T47D (cell line): ENCODE measurements at regions not wholly inside any gene's neighbourhood (a gene's known extent, or its start where the extent isn't known, plus 50 kb on each side); places are given as distances from the start of the nearest gene placed in this dataset.
A peak's percentile ranks its signal among the peaks of the same experiment; 100 is the strongest.

Experiments
- DNase-seq, 2 experiments: peaks; one replicate each; pipeline versions ENCODE4 v3.0.0 to v3.0.0-alpha.2; 2011 to 2012; ENCODE audit warnings: low read depth in 1 of 2, low spot score in 1 of 2
- JUND ChIP-seq: IDR thresholded peaks from 2 replicates; pipeline ENCODE4 v1.6.1; 2012; ENCODE audit warnings: low read depth
- in situ Hi-C: cut with HindIII; loops from 2 replicates; pipeline ENCODE4 v1.10.0; 2016; ENCODE audit warnings: low sequenced_read_pairs, low pct_unique_long_range_greater_than_20kb

DNA sequence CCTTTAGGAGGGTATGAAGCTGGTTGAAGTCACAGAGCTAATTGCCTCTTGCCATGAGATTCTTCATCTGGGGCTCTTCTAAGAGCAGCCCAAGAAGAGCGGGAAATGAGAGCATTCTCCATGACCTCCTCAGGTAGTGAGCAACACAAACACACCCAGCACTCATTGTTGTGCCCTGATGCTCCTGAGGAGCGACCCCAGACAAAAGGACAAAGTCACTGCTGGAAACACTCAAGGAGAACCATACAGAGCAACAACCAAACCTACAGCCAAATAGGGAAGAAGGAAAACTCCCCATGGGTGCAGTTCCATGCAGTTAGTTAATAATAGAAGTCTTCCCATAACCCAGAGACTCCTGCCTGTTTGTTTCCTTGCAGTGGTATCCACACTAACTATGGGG lies 426.0 kb upstream of the CRIM1 start:
- in situ Hi-C loops: no loop called here
- no peak for DNase-seq
- TF ChIP-seq JUND: no peak

DNA sequence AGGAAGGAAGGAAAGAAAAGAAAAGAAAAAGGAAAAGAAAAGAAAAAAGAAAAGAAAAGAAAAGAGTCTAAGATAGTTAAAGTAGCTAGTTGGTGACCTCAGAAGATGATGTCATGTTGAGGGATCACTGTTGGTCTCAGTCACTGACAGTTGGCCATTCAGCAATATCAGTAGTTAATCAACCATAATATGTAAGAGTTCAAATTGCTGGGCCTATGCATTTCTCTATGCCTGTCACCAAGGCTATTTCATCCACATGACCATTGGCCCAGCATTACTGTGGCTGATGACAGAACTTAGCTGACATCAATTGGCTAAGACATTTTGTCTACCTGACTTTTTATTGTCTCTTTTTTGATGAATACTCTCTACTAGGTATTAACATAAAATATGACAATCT lies 435.5 kb upstream of the CRIM1 start:
- DNase-seq: no peak
- in situ Hi-C loops: no loop called here
- TF ChIP-seq JUND: no peak

DNA sequence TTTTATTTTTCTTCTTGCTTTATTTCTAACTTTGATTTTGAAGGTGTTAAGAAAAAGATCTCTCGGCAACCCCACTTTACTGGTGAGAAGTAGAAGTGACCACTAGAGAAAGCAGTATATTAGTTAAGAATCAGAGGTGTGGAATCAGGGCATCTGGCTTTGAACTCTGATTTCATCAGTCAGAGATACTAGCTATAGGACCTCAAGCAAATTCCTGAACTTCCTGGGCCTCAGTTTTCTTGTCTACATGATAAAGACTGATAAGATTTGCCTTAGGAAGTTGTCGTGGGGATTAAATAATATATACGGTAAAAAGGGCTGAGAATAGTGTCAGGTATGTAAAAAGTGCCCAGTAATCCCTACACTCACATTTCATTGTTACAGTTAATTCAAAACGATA lies 440.3 kb upstream of the CRIM1 start:
- no peak for TF ChIP-seq JUND
- in situ Hi-C loops: no loop called here
- DNase-seq: no peak

DNA sequence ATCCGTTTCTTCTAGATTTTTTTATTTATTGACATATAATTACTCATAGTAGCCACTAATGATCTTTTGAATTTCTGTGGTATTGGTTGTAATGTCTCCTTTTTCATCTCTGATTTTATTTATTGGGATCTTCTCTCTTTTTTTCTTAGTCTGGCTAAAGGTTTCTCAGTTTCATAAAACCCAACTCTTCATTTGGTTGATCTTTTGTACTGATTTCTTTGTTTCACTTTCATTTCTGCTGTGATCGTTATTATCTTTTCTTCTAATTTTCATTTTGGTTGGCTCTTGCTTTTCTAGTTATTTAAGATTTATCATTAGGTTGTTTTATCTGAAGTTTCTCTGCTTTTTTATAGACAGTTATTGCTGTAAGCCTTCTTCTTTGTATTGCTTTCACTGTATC lies 463.6 kb upstream of the CRIM1 start:
- in situ Hi-C loops: no loop called here
- no peak for DNase-seq
- TF ChIP-seq JUND: no peak

DNA sequence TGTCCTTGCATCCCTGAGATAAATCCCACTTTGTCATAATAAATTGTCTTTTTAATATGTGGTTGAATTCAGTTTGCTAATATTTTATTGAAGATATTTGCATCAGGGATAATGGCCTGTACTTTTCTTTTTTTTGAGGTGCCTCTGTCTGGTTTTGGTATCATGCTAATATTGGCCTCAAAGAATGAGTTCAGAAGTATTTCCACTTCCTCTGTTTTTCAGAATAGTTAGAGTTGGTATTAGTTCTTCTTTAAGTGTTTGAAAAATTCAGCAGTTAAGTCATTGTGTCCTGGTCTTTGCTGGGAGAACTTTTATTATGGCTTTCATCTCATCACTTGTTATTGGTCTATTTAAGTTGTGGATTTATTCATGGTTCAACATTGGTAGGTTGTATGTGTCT lies 464.1 kb upstream of the CRIM1 start:
- no peak for DNase-seq
- no peak for TF ChIP-seq JUND
- in situ Hi-C loops: no loop called here

DNA sequence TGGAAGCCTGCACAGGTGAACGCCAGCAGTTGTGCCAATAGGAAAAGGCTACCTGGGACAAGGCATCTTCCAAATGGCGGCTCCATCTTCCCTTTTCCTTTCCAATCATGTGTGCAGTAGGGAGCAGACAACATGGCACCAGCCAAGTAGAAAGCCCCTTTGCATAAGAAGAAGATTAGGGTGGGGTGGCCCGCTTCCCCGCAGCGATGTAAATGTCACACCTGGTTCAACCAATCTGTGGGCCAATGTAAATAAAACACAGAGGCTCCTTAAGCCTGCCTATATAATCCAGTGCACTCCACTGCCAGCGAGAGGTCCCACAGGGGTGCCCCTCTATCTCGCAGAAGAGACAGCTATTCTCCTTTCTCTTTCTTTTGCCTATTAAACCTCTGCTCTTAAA lies 468.4 kb upstream of the CRIM1 start:
- no peak for TF ChIP-seq JUND
- in situ Hi-C loops: no loop called here
- no peak for DNase-seq

DNA sequence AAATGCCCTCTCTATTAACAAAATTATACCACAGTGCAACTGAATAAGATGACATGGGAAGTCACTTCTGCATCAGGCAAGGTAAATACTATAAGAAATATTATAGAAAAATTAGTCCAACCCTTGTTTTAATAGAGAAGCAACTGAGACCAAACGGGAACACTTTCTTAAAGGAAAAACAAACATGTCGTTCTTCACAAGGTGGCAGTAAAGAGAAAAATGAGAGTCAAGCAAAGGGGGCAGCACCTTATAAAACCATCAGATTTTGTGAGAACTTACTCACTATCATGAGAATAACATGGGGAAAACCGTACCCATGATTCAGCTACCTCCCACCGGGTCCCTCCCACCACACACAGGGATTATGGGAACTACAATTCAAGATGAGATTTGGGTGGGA lies 481.7 kb upstream of the CRIM1 start:
- in situ Hi-C loops: no loop called here
- no peak for TF ChIP-seq JUND
- peak in 1 of 2 experiments; percentile 8 for DNase-seq

DNA sequence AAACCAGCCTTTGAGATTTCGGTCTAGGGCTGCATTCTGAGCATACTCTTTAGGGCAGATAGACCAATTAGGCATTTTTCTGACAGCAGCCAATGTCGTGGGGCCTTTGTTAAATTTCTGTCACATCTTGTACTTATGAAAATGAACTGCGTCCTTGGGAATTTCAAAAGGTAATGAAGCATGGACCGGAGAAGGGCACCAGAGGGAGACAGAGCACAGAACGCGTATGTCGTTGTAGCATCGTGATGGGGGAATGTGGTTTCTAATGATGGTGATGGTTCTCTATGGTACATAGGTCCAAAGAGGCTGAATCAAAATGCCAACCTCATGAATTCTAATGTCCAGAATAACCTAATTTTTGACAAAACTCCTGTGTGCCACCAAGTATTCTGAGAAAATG lies 483.9 kb upstream of the CRIM1 start:
- peak in 1 of 2 experiments; percentile 41 for DNase-seq
- in situ Hi-C loops: no loop called here
- no peak for TF ChIP-seq JUND

DNA sequence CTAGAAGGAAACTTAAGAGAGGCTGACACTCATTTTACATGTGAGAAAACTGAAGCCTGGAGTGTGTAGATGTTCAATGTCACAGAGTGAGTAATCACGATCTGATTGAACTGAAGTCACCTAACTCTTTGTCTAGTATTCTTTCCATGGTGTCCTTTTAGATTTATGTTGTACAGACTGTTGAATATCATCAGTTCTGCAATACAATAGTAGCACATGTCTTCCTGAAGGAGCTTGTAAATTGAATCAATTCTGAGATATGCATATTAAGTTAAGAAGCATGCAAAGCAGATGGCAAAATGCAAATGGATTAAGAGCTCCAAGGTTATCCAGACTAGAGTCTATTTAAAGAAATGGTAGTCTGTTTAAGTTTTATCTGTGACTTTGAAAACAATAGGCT lies 484.9 kb upstream of the CRIM1 start:
- in situ Hi-C loops: no loop called here
- no peak for TF ChIP-seq JUND
- DNase-seq: no peak

DNA sequence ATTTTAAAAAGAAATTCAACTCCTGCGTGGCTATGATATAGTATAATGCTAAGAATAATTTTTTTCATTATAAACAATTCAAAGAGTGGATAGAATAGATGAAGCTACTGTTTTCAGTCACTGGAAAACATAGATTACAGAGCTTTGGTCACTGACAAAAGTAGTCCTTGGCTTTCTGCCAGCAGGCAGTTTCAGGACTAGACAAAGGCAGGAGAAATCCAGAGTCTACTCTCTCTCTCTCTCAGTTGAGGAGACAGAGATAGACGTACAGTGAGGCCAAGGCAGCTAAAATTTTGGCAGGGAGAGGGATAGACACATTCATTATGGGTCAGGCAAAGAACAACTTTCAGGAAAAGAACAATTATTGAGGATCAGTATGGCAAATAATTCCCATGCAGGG lies 491.4 kb upstream of the CRIM1 start:
- in situ Hi-C loops: no loop called here
- no peak for DNase-seq
- no peak for TF ChIP-seq JUND

DNA sequence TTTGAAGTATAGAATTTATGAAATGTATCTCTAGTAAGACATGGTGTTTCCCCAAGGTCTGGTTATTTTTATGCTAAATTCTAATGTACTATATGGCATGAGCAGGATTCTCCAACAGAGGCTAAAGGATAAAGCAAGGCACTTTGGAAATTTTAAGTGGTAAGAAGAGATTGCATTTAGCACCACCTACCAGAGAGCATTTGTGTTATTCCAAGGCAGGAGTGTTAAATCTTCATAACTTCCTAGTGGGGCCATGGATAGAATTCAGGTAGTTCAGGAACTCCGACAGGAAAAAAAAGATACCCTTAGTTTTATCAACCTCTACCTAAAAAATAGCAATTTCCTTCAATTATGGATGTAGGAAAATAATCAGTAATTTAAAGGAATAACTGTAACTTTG lies 497.4 kb upstream of the CRIM1 start:
- in situ Hi-C loops: no loop called here
- no peak for TF ChIP-seq JUND
- DNase-seq: no peak

DNA sequence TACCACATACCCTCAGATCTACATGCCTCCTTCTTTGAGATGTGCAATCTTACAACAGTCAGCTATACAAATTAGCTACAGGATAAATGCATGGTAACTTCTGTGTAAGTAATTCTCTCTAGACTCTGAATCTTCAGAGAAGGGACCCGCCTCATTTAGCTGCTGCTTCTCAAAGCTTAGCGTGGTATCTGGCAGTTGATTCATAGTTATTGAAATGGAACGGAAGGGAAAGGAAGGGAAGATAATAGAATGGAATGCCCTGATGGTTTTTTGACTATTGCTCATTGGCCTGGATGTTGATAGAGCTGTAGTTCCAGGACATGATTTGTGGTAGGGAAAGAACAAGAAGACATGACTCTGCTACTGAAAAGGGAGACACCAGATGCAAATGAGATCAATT lies 498.1 kb upstream of the CRIM1 start:
- in situ Hi-C loops: no loop called here
- DNase-seq: no peak
- no peak for TF ChIP-seq JUND

DNA sequence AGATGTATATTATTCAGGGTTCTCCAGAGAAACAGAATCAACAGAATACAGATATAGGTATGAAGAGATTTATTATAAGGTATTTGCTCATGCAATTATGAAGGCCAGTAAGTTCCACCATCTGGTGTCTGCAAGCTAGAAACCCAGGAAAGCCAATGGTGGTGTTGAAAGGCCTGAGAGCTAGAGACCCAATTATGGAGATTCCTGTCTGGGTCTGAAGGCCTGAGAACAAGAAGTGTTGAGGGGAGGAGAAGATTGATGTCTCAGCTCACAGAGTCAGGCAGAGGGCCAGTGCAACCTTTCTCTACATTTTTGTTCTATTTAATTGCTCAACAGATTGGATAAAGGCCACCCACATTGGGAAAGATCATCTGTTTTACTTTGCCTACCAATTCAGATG lies 524.2 kb upstream of the CRIM1 start:
- in situ Hi-C loops: no loop called here
- TF ChIP-seq JUND: no peak
- no peak for DNase-seq

DNA sequence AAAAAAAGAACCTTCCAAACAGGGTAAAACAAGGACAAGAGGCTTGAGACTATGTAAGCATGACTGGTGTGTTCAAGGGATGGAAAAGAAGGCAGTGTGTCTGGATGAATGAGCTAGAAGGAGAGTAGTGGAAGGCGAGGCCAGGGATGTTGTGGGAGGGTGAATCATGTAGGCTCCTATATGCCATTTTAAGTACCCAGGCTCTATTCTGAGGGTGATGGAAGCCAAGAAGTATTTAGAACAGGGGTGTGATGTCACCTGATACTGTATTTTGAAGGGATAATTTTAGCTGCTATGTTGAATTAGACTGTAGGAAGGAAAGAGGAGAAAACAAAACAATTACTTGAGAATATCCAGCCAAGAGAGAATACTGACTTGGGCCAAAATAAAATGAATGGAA lies 524.7 kb upstream of the CRIM1 start:
- in situ Hi-C loops: no loop called here
- no peak for TF ChIP-seq JUND
- no peak for DNase-seq

DNA sequence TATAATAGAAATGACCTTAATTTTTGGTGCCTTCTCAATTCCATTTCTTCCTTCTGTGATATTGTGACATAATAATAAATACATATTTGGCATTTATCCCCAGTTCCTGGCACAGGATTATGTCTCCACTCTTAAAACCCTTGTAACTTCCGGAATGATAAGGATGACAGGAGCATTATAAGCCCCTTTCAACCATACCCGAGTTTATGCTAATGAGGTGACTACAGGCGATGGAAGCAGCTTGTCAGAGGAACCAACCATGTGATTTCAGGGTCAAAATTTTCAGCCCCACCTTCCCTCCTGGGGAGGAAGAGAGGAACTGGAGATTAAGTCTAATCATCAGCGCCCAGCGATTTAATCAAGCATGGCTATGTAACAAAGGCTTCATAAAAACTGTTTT lies 528.5 kb upstream of the CRIM1 start:
- in situ Hi-C loops: no loop called here
- no peak for TF ChIP-seq JUND
- DNase-seq: no peak
